GM12878 (cell line): ENCODE measurements at regions not wholly inside any gene's neighbourhood (a gene's known extent, or its start where the extent isn't known, plus 50 kb on each side); places are given as distances from the start of the nearest gene placed in this dataset.

Experiments used
- ATAC-seq: fragments of 200-7000 bp; cut with Tn5 transposase; 3 replicates; pipeline ENCODE4 v1.9.1; 2020; ENCODE audit warnings: mild to moderate bottlenecking, moderate library complexity
- BruUV-seq: library from RNA; stranded (reverse); fragments of 400-500 nt; replicated peaks from 2 replicates; lab custom pipeline; 2021; lab: Mats Ljungman, UMichigan
- CTCF ChIA-PET: fragments of 300-600 bp; sonication (Branson Sonifier 250); formaldehyde crosslinking; extraction: SDS; loops from one replicate; lab custom pipeline; 2021; ENCODE audit warnings: inconsistent platforms; lab: Yijun Ruan, JAX
- POLR2A ChIA-PET: fragments of 350-600 bp; formaldehyde crosslinking; extraction: SDS; loops from one replicate; lab custom pipeline; 2021; ENCODE audit warnings: inconsistent platforms; lab: Charles Lee
- RAD21 ChIA-PET: fragments of 300-600 bp; sonication (Branson Sonifier 250); formaldehyde crosslinking; loops from one replicate; lab custom pipeline; 2023; ENCODE audit warnings: antibody characterized with exemption; ENCODE audit not compliant: unreplicated experiment; lab: Charles Lee
- SMC1A ChIA-PET: fragments of 300-600 bp; sonication (Branson Sonifier 250); formaldehyde crosslinking; loops from one replicate; lab custom pipeline; 2023; ENCODE audit not compliant: unreplicated experiment, uncharacterized antibody; lab: Charles Lee
- DNase-seq: peaks from one replicate; pipeline ENCODE4 v3.0.0-alpha.2; 2011; ENCODE audit warnings: low read depth, low spot score
- FAIRE-seq: peaks from 3 replicates; lab custom pipeline; 2011; peaks lifted over from hg19 to GRCh38; lab: Jason Lieb, UNC
- H2AFZ ChIP-seq: 2 replicates; pipeline ENCODE4 v1.6.0; 2011; ENCODE audit warnings: low read depth, low read length, control low read depth; ENCODE audit not compliant: control insufficient read depth
- H3K27ac ChIP-seq: 2 replicates; pipeline ENCODE4 v1.5.1; 2011; ENCODE audit warnings: control low read depth; ENCODE audit not compliant: control insufficient read depth, insufficient read depth
- H3K27me3 ChIP-seq, 2 experiments: replicated peaks in 1 of 2; 2 replicates each; pipeline versions ENCODE4 v1.6.0 to v1.6.1; 2011; ENCODE audit warnings: low read length in 1 of 2; ENCODE audit not compliant: control insufficient read depth in 2 of 2, insufficient read depth in 2 of 2
- H3K36me3 ChIP-seq, 2 experiments: 2 replicates each; pipeline ENCODE4 v1.5.1; 2011; ENCODE audit warnings: low read length in 1 of 2; ENCODE audit not compliant: control insufficient read depth in 2 of 2, insufficient read depth in 2 of 2
- H3K4me1 ChIP-seq: 2 replicates; pipeline ENCODE4 v1.6.1; 2011; ENCODE audit warnings: mild to moderate bottlenecking, low read length, moderate library complexity, mixed read lengths; ENCODE audit not compliant: control insufficient read depth, insufficient read depth
- H3K4me2 ChIP-seq: 2 replicates; pipeline ENCODE4 v1.6.0; 2011; ENCODE audit warnings: control low read depth; ENCODE audit not compliant: control insufficient read depth, insufficient read depth
- H3K4me3 ChIP-seq: fragments of 200-600 bp; sonication (generic); 2 replicates; pipeline ENCODE4 v1.5.1; 2016
- H3K79me2 ChIP-seq: 2 replicates; pipeline ENCODE4 v1.6.0; 2011; ENCODE audit warnings: low read length; ENCODE audit not compliant: control insufficient read depth, insufficient read depth
- H3K9ac ChIP-seq: 2 replicates; pipeline ENCODE4 v1.8.0; 2011; ENCODE audit warnings: low read length, control low read depth, mixed read lengths; ENCODE audit not compliant: control insufficient read depth, insufficient read depth
- H3K9me3 ChIP-seq: replicated peaks from 3 replicates; pipeline ENCODE4 v1.5.1; 2011; ENCODE audit warnings: mild to moderate bottlenecking, low read length; ENCODE audit not compliant: control insufficient read depth, insufficient read depth
- H4K20me1 ChIP-seq: 2 replicates; pipeline ENCODE4 v1.6.0; 2011; ENCODE audit not compliant: control insufficient read depth, insufficient read depth
- CHD1 ChIP-seq: IDR thresholded peaks from 2 replicates; pipeline ENCODE4 v1.6.1; 2012; ENCODE audit warnings: low read depth, low read length, improper control_type of control experiment
- EGR1 ChIP-seq, 2 experiments: IDR thresholded peaks; 1 replicate in 1 of 2; 2 replicates in 1 of 2; pipeline ENCODE4 v1.6.1; 2011 to 2012; ENCODE audit warnings: low read depth in 2 of 2, low read length in 2 of 2, borderline replicate concordance in 1 of 2, mild to moderate bottlenecking in 1 of 2, moderate library complexity in 1 of 2
- HSF1 ChIP-seq: fragments of 150-350 bp; IDR thresholded peaks from 2 replicates; pipeline ENCODE4 v1.6.1; 2014; ENCODE audit warnings: mild to moderate bottlenecking, low read depth, low read length
- IRF4 ChIP-seq: IDR thresholded peaks from 2 replicates; pipeline ENCODE4 v1.6.1; 2011; ENCODE audit warnings: low read depth, low read length
- MEF2B ChIP-seq: fragments of 450-650 bp; IDR thresholded peaks from 2 replicates; pipeline ENCODE4 v1.6.1; 2018; ENCODE audit warnings: mild to moderate bottlenecking, moderate library complexity; ENCODE audit not compliant: partially characterized antibody, poor library complexity, severe bottlenecking
- MYC ChIP-seq: IDR thresholded peaks from 2 replicates; pipeline ENCODE4 v1.6.1; 2011; ENCODE audit warnings: mild to moderate bottlenecking, low read length, moderate library complexity, inconsistent platforms; ENCODE audit not compliant: insufficient read depth, insufficient replicate concordance, insufficient read length, severe bottlenecking
- NFYA ChIP-seq: IDR thresholded peaks from 2 replicates; pipeline ENCODE4 v1.6.1; 2011; ENCODE audit warnings: low read depth, mild to moderate bottlenecking, low read length, improper control_type of control experiment, borderline replicate concordance
- NRF1 ChIP-seq: conservative IDR thresholded peaks from 2 replicates; pipeline ENCODE4 v1.6.1; 2011; ENCODE audit warnings: mild to moderate bottlenecking, low read depth, low read length, improper control_type of control experiment
- PAX8 ChIP-seq: fragments of 450-650 bp; IDR thresholded peaks from 2 replicates; pipeline ENCODE4 v1.6.1; 2017; ENCODE audit warnings: mild to moderate bottlenecking, moderate library complexity
- RCOR1 ChIP-seq: conservative IDR thresholded peaks from 2 replicates; pipeline ENCODE4 v1.6.1; 2012; ENCODE audit warnings: low read depth, low read length, improper control_type of control experiment
- STAT1 ChIP-seq: fragments of 450-650 bp; conservative IDR thresholded peaks from 2 replicates; pipeline ENCODE4 v1.6.1; 2014; ENCODE audit warnings: antibody characterized with exemption, mild to moderate bottlenecking
- SUZ12 ChIP-seq: fragments of 200-600 bp; sonication (generic); IDR thresholded peaks from one replicate; pipeline ENCODE4 v1.6.1; 2018; ENCODE audit warnings: antibody characterized with exemption, mild to moderate bottlenecking; ENCODE audit not compliant: unreplicated experiment
- ZNF24 ChIP-seq: fragments of 450-650 bp; IDR thresholded peaks from 2 replicates; pipeline ENCODE4 v1.6.1; 2017; ENCODE audit warnings: antibody characterized with exemption, mild to moderate bottlenecking
- ZNF384 ChIP-seq: IDR thresholded peaks from 2 replicates; pipeline ENCODE4 v1.6.1; 2012; ENCODE audit warnings: low read depth, mild to moderate bottlenecking, low read length, improper control_type of control experiment, borderline replicate concordance
- in situ Hi-C: fragments of 300-500 bp; cut with MboI; formaldehyde crosslinking; loops from 9 replicates; pipeline ENCODE4 v1.14.3; 2018; ENCODE audit warnings: mixed read lengths
- intact Hi-C: fragments of 100-400 bp; cut with micrococcal nuclease; formaldehyde crosslinking; loops from one replicate; pipeline ENCODE4 v1.14.2; 2022; ENCODE audit not compliant: unreplicated experiment
- TF ChIP-seq, protein P1 (sequence below): fragments of 450-650 bp; IDR thresholded peaks from 2 replicates; pipeline ENCODE4 v1.6.1; 2016; ENCODE audit warnings: mild to moderate bottlenecking, moderate library complexity, borderline replicate concordance
- TF ChIP-seq, protein P2 (sequence below): fragments of 450-650 bp; IDR thresholded peaks from 2 replicates; pipeline ENCODE4 v1.6.1; 2016; ENCODE audit warnings: mild to moderate bottlenecking
- TF ChIP-seq, protein P3 (sequence below): IDR thresholded peaks from 2 replicates; pipeline ENCODE4 v1.6.1; 2011; ENCODE audit warnings: low read depth, mild to moderate bottlenecking, low read length, moderate library complexity, borderline replicate concordance; ENCODE audit errors: extremely low read depth

- Histone ChIP-seq H3K79me2 (no peaks in the 10 kb centered on the region), H3K9ac (no peak overlapping the region), H3K4me1 (no peaks in the 10 kb centered on the region), H3K9me3 (no peaks in the 10 kb centered on the region), H2AFZ (no peak overlapping the region), H3K4me3 (no peak overlapping the region)
- in situ Hi-C loops: no loop called here
- ChIA-PET RAD21 (no interaction called here), CTCF (no interaction called here)
- BruUV-seq: no TSS peak
- FAIRE-seq: no peak
- TF ChIP-seq MYC (no peak), PAX8 (no peak), SUZ12 (no peak), STAT1 (no peak), CHD1 (no peak), RCOR1 (no peak), EGR1 (IDR thresholded peaks at IDR 0.05; ENCODE audit: borderline replicate concordance in 1 of 2, low read depth in 2 of 2, low read length in 2 of 2) (no peak), MEF2B (no peak), NRF1 (no peak), ZNF24 (no peak), ZNF384 (no peak), IRF4 (no peak), HSF1 (no peak), NFYA (no peak)
- TF ChIP-seq, protein P1, sequence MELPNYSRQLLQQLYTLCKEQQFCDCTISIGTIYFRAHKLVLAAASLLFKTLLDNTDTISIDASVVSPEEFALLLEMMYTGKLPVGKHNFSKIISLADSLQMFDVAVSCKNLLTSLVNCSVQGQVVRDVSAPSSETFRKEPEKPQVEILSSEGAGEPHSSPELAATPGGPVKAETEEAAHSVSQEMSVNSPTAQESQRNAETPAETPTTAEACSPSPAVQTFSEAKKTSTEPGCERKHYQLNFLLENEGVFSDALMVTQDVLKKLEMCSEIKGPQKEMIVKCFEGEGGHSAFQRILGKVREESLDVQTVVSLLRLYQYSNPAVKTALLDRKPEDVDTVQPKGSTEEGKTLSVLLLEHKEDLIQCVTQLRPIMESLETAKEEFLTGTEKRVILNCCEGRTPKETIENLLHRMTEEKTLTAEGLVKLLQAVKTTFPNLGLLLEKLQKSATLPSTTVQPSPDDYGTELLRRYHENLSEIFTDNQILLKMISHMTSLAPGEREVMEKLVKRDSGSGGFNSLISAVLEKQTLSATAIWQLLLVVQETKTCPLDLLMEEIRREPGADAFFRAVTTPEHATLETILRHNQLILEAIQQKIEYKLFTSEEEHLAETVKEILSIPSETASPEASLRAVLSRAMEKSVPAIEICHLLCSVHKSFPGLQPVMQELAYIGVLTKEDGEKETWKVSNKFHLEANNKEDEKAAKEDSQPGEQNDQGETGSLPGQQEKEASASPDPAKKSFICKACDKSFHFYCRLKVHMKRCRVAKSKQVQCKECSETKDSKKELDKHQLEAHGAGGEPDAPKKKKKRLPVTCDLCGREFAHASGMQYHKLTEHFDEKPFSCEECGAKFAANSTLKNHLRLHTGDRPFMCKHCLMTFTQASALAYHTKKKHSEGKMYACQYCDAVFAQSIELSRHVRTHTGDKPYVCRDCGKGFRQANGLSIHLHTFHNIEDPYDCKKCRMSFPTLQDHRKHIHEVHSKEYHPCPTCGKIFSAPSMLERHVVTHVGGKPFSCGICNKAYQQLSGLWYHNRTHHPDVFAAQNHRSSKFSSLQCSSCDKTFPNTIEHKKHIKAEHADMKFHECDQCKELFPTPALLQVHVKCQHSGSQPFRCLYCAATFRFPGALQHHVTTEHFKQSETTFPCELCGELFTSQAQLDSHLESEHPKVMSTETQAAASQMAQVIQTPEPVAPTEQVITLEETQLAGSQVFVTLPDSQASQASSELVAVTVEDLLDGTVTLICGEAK: no peak
- TF ChIP-seq, protein P2, sequence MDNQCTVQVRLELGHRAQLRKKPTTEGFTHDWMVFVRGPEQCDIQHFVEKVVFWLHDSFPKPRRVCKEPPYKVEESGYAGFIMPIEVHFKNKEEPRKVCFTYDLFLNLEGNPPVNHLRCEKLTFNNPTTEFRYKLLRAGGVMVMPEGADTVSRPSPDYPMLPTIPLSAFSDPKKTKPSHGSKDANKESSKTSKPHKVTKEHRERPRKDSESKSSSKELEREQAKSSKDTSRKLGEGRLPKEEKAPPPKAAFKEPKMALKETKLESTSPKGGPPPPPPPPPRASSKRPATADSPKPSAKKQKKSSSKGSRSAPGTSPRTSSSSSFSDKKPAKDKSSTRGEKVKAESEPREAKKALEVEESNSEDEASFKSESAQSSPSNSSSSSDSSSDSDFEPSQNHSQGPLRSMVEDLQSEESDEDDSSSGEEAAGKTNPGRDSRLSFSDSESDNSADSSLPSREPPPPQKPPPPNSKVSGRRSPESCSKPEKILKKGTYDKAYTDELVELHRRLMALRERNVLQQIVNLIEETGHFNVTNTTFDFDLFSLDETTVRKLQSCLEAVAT: no peak
- TF ChIP-seq, protein P3, sequence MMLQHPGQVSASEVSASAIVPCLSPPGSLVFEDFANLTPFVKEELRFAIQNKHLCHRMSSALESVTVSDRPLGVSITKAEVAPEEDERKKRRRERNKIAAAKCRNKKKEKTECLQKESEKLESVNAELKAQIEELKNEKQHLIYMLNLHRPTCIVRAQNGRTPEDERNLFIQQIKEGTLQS: no peak
- TF ChIP-seq, all 136 proteins: peak for 0
- ATAC-seq: no peak
- no peak for DNase-seq
- Histone ChIP-seq H3K27me3 (no peaks in the 10 kb centered on the region), H3K36me3 (no peaks in the 10 kb centered on the region), H3K27ac (no peak overlapping the region), H3K4me2 (no peak overlapping the region), H4K20me1 (no peaks in the 10 kb centered on the region)
- intact Hi-C loops: no loop called here
- ChIA-PET POLR2A (no interaction called here), SMC1A (interaction anchor here (1.2 kb wide), 1 partner anchor 9 kb away, joined by 5 read pairs; no protein-coding TSS in a partner anchor)
These were observed 192.7 kb upstream of the SLC35B3 start for GRCh38 chr6:8628063-8628462.
